ENCODE measurements at regions not wholly inside any gene's neighbourhood (a gene's known extent, or its start where the extent isn't known, plus 50 kb on each side); places are given as distances from the start of the nearest gene placed in this dataset.

- DNase-seq: peak; percentile 69
Observed at GRCh38 chr11:92322225-92322624, 97.6 kb downstream of the FAT3 start.

GRCh38 chr11:92324890-92325289 lies 100.3 kb downstream of the FAT3 start:
- no peak for DNase-seq

DNA sequence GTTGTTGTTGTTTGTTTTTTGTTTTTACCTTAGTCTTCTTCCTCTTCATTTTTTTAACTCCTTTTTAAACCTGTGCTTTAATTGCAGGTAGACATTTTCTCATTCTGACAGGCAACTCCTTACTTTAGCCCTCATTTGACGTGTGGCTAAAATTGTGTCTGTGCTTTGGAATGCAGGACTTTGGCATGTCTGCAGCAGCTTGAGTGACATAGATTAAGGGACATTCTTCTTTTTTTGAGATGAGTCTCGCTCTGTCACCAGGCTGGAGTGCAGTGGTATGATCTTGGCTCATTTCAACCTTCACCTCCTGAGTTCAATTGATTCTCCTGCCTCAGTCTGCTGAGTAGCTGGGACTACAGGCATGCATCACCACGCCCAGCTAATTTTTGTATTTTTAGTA lies 100.8 kb downstream of the FAT3 start:
- no peak for DNase-seq

DNA sequence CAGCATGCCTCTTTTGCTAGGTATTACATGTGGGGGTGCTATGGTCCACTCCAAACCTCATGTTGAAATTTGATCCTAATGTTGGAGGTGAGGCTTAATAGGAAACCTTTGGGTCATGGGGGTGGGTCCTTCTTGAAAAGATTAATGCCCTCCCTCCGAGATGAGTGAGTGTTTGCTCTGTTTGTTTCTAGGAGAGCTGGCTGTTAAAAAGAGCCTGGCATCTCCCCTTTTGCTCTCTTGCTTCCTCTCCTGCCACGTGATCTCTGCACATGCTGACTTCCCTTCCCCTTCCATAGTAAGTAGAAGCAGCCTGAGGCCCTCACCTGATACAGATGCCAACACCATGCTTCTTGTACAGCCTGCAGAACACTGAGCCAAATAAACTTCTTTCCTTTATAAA lies 104.5 kb downstream of the FAT3 start:
- no peak for DNase-seq

DNA sequence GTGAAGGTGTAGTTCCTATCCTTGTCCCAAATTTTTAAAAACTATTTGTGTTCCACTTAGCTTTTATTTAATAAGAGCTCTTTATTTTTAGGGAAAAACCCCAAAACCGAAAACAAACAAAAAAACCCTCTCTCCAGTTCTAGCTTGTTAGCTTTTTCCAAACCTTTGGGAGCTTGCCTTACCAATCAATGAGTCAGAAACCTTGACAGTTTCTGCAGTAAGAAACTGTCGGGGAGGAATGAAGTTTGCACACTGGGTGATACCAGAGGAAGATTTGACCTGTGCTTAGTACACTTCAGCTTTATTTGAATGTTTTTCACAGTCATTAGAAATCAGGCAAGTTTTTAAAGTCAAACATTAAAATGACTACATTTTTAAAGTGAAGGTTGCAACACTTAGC lies 105.0 kb downstream of the FAT3 start:
- peak; percentile 45 for DNase-seq

GRCh38 chr11:92330114-92330513 lies 105.5 kb downstream of the FAT3 start:
- DNase-seq: peak; percentile 8

GRCh38 chr11:92332986-92333385 lies 108.4 kb downstream of the FAT3 start:
- peak; percentile 50 for DNase-seq

DNA sequence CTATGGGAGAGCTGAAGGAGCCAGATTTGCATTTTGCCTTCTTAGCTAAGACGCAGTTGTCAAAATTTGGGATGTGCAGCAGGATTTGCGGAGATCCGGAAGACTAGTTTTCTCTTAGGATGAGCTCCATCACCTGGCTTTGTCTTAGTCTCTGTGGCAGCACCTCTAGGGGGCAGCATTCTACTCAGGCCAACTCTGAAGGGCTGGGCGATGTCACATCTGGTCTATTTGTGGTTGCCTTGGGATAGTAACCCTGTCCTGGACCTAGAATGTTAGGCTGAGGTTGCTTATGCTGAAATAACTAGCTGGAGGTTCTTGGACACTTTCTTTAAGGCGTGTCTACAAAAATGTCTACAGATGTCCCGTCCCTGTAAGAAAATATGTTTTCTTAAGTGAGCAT lies 116.2 kb downstream of the FAT3 start:
- peak; percentile 4 for DNase-seq

DNA sequence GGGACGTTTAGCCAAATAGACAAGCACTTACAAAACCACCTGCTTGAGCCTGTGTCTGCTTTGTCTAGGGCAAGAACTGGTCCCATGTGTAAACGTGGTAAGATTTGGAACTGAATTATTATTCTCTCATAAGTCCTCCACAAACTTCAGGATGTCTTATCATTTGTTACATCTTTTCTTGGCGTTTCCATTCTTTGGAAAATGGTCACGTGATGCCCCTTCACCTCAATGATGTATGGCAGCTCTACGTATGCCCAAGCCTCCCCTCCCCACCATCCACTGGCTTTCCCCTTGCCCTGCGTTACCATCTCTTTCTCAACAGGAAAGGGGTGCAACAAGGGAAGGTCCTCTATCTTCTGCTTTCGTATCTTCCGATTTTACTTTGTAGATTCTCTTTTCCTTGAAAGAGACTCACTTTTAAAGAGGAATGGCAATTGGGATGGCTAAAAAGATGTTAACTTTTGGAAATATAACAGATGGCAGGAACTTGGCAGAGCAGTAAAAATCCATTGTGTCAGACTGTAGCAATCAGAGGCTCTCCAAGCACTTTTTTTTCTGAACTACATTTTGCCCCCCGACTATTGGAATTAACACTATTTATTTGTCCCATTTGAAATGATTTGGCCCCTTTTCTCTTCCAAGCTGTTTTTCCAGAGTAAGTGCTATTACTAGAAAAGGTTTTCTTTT lies 117.6 kb downstream of the FAT3 start:
- no peak for DNase-seq

- no peak for DNase-seq
Observed at GRCh38 chr11:92342886-92343285, 118.3 kb downstream of the FAT3 start.

- DNase-seq: no peak
Observed at GRCh38 chr11:92346220-92346619, 121.6 kb downstream of the FAT3 start.

GRCh38 chr11:92347454-92347853 lies 122.8 kb downstream of the FAT3 start:
- DNase-seq: no peak

DNA sequence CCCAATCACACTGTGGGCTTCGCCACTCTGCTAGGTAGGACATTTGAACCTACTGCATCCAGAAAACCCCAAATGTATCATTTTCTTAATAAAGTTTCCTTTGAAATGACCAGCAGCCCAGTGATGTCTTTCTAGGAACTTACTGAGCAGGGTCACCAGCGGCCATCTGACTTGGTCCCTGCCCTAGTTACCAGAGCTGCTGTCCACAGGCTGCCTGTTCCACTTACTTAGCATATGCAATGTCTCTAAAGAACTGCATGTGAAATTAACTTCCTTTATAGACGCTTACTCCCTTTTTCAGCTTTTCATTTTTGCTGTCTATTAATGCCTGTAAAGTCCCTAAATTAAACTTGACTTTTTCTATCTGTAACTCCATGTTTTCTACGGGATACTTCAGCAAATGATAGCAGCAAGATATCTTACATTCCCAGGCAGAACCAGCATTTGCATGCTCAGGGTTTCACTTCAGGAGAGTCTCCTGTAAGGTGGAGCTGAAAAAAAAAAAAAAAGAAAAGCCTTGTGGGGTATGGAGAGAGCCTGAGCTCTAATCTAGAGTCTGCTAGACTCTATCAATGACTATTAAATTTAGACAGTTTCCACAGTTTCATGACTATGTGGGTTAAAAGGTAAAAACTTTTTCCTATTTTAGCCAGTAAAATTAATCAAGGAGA lies 125.0 kb downstream of the FAT3 start:
- DNase-seq: no peak

DNA sequence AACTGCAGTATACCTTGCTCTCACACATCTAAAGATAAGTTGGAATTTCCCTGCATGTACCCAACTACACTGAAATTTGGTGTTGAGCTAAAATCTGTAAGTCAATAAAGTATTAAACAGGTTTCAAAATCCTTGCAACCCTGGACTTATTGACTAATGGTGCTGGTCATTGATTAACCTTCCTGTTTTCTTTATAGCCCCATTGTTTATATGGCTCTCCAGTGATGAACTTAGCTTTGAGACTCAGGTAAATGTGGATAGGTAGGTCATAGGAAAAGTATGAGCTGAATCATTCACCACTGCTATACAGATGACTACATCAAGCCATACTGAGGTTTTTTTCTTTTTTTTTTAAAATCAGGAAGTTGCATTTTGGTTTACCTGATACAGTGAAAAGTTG lies 132.7 kb downstream of the FAT3 start:
- no peak for DNase-seq

DNA sequence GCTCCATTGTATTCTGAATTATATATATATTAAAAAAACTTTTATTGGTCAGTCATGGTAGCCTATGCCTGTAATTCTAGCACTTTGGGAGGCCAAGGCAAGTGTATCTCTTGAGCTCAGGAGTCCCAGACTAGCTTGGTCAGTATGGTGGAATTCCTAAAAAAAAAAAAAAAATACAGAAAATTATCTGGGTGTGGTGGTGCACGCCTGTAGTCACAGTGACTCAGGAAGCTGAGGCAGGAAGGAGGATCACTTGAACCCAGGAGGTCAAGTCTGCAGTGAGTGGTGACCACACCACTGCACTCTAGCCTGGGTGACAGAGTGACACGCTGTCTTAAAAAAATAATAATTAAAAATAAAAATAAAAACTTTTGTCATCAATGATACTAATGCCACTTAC lies 133.2 kb downstream of the FAT3 start:
- DNase-seq: no peak

- DNase-seq: no peak
Observed at GRCh38 chr11:92361551-92361950, 136.9 kb downstream of the FAT3 start.

GRCh38 chr11:92362989-92363388 lies 138.4 kb downstream of the FAT3 start:
- DNase-seq: no peak

DNA sequence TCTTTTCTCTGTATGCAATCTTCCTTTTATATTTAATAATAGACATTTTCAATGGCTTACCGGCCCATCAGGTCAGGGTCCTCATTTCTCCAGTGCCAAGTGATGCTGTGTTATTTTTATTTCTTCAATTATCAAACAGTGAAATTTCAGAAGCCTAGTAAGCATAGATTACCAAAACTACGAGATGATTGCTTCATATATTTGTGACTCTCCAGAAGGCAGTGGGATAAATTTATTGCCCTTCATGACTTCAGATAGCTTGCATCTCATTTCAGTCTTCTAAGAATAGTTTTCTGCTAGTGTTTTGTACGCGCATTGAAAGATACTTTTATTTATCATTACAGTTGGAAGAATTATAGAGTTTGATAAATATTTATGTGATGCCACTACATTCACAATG lies 139.6 kb downstream of the FAT3 start:
- DNase-seq: no peak

- peak; percentile 51 for DNase-seq
Observed at GRCh38 chr11:92376146-92376599, 151.6 kb downstream of the FAT3 start.

GRCh38 chr11:92376680-92377079 lies 152.1 kb downstream of the FAT3 start:
- no peak for DNase-seq

DNA sequence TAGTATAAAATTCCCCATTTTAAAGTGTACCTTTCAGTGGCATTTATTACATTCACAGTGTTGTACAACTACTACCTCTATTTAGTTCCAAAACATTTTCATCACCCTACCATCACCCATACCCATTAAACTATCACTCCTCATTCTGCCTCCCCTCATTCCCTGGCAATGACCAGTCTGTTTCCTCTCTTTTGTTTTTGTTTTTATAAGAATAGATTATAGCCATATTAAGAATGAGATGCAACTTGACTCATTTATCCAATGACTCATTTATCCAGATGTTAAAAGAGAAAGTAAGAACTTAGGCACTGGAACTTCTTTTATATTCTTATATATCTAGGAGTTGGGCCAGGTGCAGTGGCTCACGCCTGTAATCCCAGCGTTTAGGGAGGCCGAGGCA lies 156.3 kb downstream of the FAT3 start:
- peak; percentile 84 for DNase-seq

- no peak for DNase-seq
Observed at GRCh38 chr11:92382311-92382710, 157.7 kb downstream of the FAT3 start.

GRCh38 chr11:92383430-92383829 lies 158.8 kb downstream of the FAT3 start:
- peak; percentile 54 for DNase-seq

DNA sequence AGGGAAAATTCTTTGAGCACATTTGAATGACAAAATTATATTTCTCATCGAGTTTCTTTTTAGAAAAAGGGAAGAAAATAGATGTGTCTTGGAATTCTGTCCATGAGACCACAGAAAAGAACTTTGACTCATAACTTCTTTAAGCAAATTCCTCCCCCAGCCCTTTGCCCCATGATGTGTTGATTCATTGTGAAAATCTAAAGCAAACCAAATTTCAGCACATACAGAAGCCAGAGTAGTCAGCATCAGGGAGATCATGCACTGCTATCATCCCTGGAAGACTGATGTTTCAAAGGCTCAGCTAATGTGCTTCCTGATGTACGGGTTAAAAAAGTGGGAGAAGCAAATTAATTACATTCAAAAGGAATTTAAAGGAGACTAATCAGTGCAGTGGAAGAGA lies 159.7 kb downstream of the FAT3 start:
- peak; percentile 75 for DNase-seq

DNA sequence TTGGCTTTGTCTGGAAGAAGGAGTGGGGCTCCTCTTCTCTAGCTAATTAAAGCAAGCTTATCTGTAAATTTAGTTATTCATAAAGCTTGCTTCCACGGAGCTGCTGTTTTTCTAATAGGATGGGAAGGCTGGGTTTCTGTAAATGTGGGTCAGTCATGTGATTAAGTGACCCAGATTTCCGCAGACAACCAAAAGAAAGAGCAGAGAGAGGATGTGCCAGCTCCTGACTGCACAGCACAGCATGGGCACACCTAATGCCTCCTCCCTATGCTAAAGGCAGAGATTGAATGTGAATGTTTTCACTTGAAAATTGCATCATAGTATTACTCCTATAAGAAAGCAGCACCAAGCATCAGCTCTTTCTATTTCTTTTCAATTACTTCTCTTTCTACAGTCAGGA lies 160.2 kb downstream of the FAT3 start:
- no peak for DNase-seq

All from fibroblast of skin of right quadriceps (primary cell).